ENCODE measurements at regions not wholly inside any gene's neighbourhood (a gene's known extent, or its start where the extent isn't known, plus 50 kb on each side); places are given as distances from the start of the nearest gene placed in this dataset.

- no peak for DNase-seq
These were observed 116.6 kb upstream of the TLE3 start for GRCh38 chr15:70214276-70214675.

GRCh38 chr15:70213794-70214193, 116.1 kb upstream of the TLE3 start:
- DNase-seq: no peak

- no peak for DNase-seq
These were observed 115.2 kb upstream of the TLE3 start for GRCh38 chr15:70212963-70213315.

GRCh38 chr15:70212286-70212962, 114.7 kb upstream of the TLE3 start:
- DNase-seq: no peak

GRCh38 chr15:70210528-70210927, 112.8 kb upstream of the TLE3 start:
- no peak for DNase-seq

GRCh38 chr15:70210076-70210475, 112.4 kb upstream of the TLE3 start:
- DNase-seq: no peak

- no peak for DNase-seq
These were observed 111.8 kb upstream of the TLE3 start for GRCh38 chr15:70209499-70209898.

- DNase-seq: no peak
These were observed 110.6 kb upstream of the TLE3 start for GRCh38 chr15:70208332-70208731.

GRCh38 chr15:70206668-70207067, 109.0 kb upstream of the TLE3 start:
- no peak for DNase-seq

- DNase-seq: no peak
These were observed 106.9 kb upstream of the TLE3 start for GRCh38 chr15:70204652-70205051.

GRCh38 chr15:70203981-70204560, 106.4 kb upstream of the TLE3 start:
- no peak for DNase-seq

- DNase-seq: no peak
These were observed 105.0 kb upstream of the TLE3 start for GRCh38 chr15:70202756-70203155.

GRCh38 chr15:70201425-70201775, 103.7 kb upstream of the TLE3 start:
- no peak for DNase-seq

- no peak for DNase-seq
These were observed 103.1 kb upstream of the TLE3 start for GRCh38 chr15:70200511-70201424.

- DNase-seq: no peak
These were observed 102.1 kb upstream of the TLE3 start for GRCh38 chr15:70199540-70200410.

GRCh38 chr15:70199124-70199482, 101.4 kb upstream of the TLE3 start:
- no peak for DNase-seq

GRCh38 chr15:70198441-70199123, 100.9 kb upstream of the TLE3 start:
- no peak for DNase-seq

GRCh38 chr15:70197945-70198361, 100.2 kb upstream of the TLE3 start:
- DNase-seq: no peak

GRCh38 chr15:70197318-70197944, 99.7 kb upstream of the TLE3 start:
- no peak for DNase-seq

- no peak for DNase-seq
These were observed 98.9 kb upstream of the TLE3 start for GRCh38 chr15:70196372-70197316.

Data from midbrain (tissue), 1 donor.